ENCODE measurements at regions not wholly inside any gene's neighbourhood (a gene's known extent, or its start where the extent isn't known, plus 50 kb on each side); places are given as distances from the start of the nearest gene placed in this dataset.
"Not testable (repeated sequence)": the region's sequence is repeated elsewhere in the genome, so short reads cannot be mapped to it uniquely, and the experiment has no call there.

DNA sequence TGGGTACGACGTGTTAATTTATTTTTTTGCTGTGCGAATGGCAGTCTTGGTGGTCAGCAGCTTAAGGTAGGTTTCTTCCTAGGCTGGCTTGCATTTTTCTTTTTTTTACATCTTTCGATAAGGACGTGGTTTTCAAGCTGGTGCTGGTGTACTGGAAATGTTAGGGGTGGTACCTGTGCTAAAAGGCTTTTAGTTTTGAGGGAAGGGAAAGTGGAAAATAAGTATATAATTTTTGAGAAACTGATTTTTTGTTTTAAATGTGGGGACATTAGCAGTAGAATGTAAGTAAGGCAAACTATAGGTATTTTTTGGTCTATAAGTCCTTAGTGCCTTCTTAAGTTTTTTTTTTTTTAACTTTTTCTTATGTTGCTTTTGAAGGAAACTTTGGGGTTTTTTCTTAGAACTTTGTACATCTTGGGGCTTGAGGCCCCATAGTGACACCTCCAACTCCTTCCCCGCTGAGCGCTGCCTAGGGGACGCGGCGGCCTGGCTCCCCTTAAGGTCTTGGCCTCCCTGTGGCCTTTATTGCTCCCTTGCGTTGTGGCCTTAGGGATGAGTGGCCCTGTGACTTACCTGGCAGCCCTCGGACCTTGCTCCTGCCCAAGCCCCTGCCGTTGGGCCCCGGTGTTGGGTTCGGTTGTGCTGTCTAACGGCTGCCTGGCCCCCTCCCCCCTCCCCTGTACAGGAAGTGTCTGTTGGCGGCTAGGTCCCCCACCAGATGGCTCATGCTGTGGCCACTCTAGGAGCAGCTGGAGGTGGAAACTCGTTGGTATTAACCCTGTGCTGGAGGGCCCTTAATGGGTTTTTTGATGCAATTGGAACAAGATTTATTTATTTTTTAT lies 88.0 kb upstream of the RPRML start:
- DNase-seq, result peak; percentile 75

DNA sequence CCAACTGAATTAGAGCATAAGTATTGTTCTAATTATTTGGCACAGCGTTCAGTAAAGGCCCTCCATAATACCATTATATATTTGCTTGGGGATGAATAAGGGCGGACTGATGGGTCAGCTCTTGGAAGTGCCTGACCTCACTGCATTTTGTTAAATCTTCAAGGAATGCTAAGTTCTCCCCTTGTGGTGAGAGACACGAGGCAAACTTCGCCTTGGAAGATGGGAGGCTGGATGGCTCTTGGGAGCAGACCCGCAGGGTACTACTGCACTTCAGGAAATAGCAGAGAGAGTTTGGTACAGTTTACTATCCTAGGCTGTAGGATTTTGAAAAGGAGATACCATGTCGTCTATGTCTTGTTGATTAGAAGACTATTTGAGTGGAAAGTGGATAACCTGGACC lies 87.0 kb upstream of the RPRML start:
- DNase-seq, result no peak

- no peak for DNase-seq
These were observed 85.6 kb upstream of the RPRML start for GRCh38 chr17:47064684-47065083.

DNA sequence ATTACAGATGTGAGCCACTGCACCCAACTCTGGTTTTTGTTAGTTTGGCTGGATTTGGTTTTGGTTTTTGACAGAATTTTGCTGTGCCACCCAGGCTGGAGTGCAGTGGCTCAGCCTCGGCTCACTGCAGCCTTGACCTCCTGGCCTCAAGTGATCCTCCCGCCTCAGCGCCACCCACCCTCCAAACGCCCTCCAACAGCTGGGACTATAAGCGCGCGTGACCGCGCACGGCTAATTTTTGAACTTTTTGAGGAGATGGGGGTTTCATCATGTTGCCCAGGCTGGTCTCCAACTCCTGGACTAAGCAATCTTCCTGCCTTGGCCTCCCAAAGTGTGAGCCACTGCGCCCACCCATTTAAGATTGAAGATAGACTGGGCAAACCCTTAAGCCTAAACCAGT lies 84.4 kb upstream of the RPRML start:
- no peak for DNase-seq

- DNase-seq, result not testable (repeated sequence)
These were observed 83.8 kb upstream of the RPRML start for GRCh38 chr17:47062851-47063250.

DNA sequence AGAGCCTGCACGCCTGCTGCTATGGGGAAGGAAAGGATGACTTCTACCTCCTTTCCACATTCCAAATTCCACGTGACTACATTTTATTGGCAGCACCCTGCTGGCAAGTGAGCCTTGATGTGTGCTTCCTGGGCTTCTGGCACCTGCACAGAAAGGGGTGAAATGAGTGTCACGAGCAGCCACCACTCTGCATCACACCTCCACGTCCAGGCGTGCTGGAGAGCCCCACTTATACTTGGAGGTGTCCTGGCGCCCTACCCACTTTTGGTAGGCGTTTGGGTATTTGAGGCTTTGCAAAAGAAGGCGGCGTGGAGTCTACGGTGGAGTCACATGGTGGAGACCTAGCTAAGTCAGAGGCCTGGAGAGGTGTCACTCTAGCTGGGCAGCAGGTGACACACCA lies 81.0 kb upstream of the RPRML start:
- not testable (repeated sequence) for DNase-seq

DNA sequence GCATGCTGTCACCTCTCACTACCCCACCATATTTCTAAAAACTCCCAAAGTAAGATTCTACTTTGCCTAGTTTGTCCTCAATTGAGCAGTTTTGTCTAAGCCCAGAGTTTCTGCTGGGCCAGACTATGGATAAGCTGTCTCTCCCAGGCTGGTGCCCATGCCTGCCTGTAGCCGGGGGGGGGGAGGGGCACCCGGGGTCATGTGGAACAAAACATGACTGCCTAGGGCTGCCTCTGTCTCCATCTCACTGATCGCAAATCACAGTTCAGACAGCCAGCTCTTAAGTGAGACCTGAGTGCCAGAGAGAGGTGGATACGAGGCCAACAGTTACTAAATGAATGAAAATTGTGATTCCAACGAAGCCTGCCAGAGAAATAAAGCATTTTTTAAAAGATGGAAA lies 78.8 kb upstream of the RPRML start:
- no peak for DNase-seq

- not testable (repeated sequence) for DNase-seq
These were observed 78.2 kb upstream of the RPRML start for GRCh38 chr17:47057279-47057678.

DNA sequence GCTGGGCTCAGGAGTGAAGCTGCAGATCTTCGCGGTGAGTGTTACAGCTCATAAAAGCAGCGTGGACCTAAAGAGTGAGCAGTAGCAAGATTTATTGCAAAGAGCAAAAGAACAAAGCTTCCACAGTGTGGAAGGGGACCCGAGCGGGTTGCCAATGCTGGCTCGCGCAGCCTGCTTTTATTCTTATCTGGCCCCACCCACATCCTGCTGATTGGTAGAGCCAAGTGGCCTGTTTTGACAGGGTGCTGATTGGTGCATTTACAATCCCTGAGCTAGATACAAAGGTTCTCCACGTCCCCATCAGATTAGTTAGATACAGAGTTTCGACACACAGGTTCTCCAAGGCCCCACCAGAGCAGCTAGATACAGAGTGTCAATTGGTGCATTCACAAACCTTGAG lies 77.6 kb upstream of the RPRML start:
- not testable (repeated sequence) for DNase-seq

Measured in 8988T (cell line).